ENCODE measurements at regions not wholly inside any gene's neighbourhood (a gene's known extent, or its start where the extent isn't known, plus 50 kb on each side); places are given as distances from the start of the nearest gene placed in this dataset.

- no peak for DNase-seq (ENCODE audit: low read depth, low spot score)
These were observed 167.7 kb upstream of the SHH start for GRCh38 chr7:155979994-155980393.

GRCh38 chr7:155979566-155979965 lies 167.3 kb upstream of the SHH start:
- DNase-seq (ENCODE audit: low read depth, low spot score) = no peak

- no peak for DNase-seq (ENCODE audit: low read depth, low spot score)
These were observed 163.2 kb upstream of the SHH start for GRCh38 chr7:155975490-155975889.

- DNase-seq (ENCODE audit: low read depth, low spot score) = no peak
These were observed 162.1 kb upstream of the SHH start for GRCh38 chr7:155974186-155974897.

- no peak for DNase-seq (ENCODE audit: low read depth, low spot score)
These were observed 161.3 kb upstream of the SHH start for GRCh38 chr7:155973451-155973997.

GRCh38 chr7:155972651-155973390 lies 160.6 kb upstream of the SHH start:
- DNase-seq (ENCODE audit: low read depth, low spot score) = no peak

- no peak for DNase-seq (ENCODE audit: low read depth, low spot score)
These were observed 160.0 kb upstream of the SHH start for GRCh38 chr7:155972247-155972646.

- no peak for DNase-seq (ENCODE audit: low read depth, low spot score)
These were observed 159.0 kb upstream of the SHH start for GRCh38 chr7:155971180-155971770.

- DNase-seq (ENCODE audit: low read depth, low spot score) = no peak
These were observed 157.1 kb upstream of the SHH start for GRCh38 chr7:155969192-155969929.

- peak; percentile 27 for DNase-seq (ENCODE audit: low read depth, low spot score)
These were observed 152.7 kb upstream of the SHH start for GRCh38 chr7:155965010-155965409.

GRCh38 chr7:155964543-155964942 lies 152.3 kb upstream of the SHH start:
- no peak for DNase-seq (ENCODE audit: low read depth, low spot score)

- no peak for DNase-seq (ENCODE audit: low read depth, low spot score)
These were observed 151.5 kb upstream of the SHH start for GRCh38 chr7:155963771-155964195.

GRCh38 chr7:155963356-155963755 lies 151.1 kb upstream of the SHH start:
- DNase-seq (ENCODE audit: low read depth, low spot score) = no peak

GRCh38 chr7:155962968-155963300 lies 150.7 kb upstream of the SHH start:
- DNase-seq (ENCODE audit: low read depth, low spot score) = no peak

GRCh38 chr7:155962191-155962967 lies 150.1 kb upstream of the SHH start:
- DNase-seq (ENCODE audit: low read depth, low spot score) = peak; percentile 64

- DNase-seq (ENCODE audit: low read depth, low spot score) = peak; percentile 97
These were observed 149.3 kb upstream of the SHH start for GRCh38 chr7:155961241-155962190.

GRCh38 chr7:155959894-155960293 lies 147.6 kb upstream of the SHH start:
- DNase-seq (ENCODE audit: low read depth, low spot score) = no peak

GRCh38 chr7:155956977-155957376 lies 144.7 kb upstream of the SHH start:
- DNase-seq (ENCODE audit: low read depth, low spot score) = no peak

GRCh38 chr7:155955367-155955635 lies 143.0 kb upstream of the SHH start:
- DNase-seq (ENCODE audit: low read depth, low spot score) = no peak
